Right ventricle myocardium superior (tissue), 1 donor: ENCODE measurements at regions not wholly inside any gene's neighbourhood (a gene's known extent, or its start where the extent isn't known, plus 50 kb on each side); places are given as distances from the start of the nearest gene placed in this dataset.
"Not testable (repeated sequence)": the region's sequence is repeated elsewhere in the genome, so short reads cannot be mapped to it uniquely, and the experiment has no call there.

Source experiments
- ATAC-seq: fragments of 200-7000 bp; cut with Tn5 transposase; one replicate; pipeline ENCODE4 v1.9.1; 2020; ENCODE audit warnings: mild to moderate bottlenecking; ENCODE audit not compliant: poor library complexity
- DNase-seq: peaks from one replicate; pipeline ENCODE4 v3.0.0-alpha.2; 2020
- intact Hi-C: fragments of 100-400 bp; cut with DNase I; formaldehyde crosslinking; loops from one replicate; pipeline ENCODE4 v1.11.2; 2022
- donor health status: DM: no; HTN: yes; CAD: no; lungs with severe emphysema.

- ATAC-seq: no peak
- no peak for DNase-seq
- intact Hi-C loops: no loop called here
Measured at GRCh38 chr3:87550892-87551291, 274.5 kb upstream of the POU1F1 start.

- DNase-seq (no peak), ATAC-seq (no peak)
- intact Hi-C loops: no loop called here
Measured at GRCh38 chr3:87549208-87549607, 272.8 kb upstream of the POU1F1 start.

GRCh38 chr3:87548271-87548670 lies 271.9 kb upstream of the POU1F1 start:
- ATAC-seq: no peak
- intact Hi-C loops: no loop called here
- no peak for DNase-seq

GRCh38 chr3:87546216-87546615 lies 269.8 kb upstream of the POU1F1 start:
- DNase-seq (no peak), ATAC-seq (no peak)
- intact Hi-C loops: no loop called here

GRCh38 chr3:87543408-87543807 lies 267.0 kb upstream of the POU1F1 start:
- intact Hi-C loops, ATAC-seq, DNase-seq: not testable (repeated sequence)

GRCh38 chr3:87541723-87542122 lies 265.3 kb upstream of the POU1F1 start:
- ATAC-seq: no peak
- DNase-seq: no peak
- intact Hi-C loops: no loop called here

- DNase-seq, ATAC-seq, intact Hi-C loops: not testable (repeated sequence)
Measured at GRCh38 chr3:87538722-87539121, 262.3 kb upstream of the POU1F1 start.

- intact Hi-C loops: no loop called here
- no peak for DNase-seq
- no peak for ATAC-seq
Measured at GRCh38 chr3:87509401-87509800, 233.0 kb upstream of the POU1F1 start.

- DNase-seq (no peak), ATAC-seq (no peak)
- intact Hi-C loops: no loop called here
Measured at GRCh38 chr3:87508921-87509320, 232.5 kb upstream of the POU1F1 start.

GRCh38 chr3:87507753-87508152 lies 231.4 kb upstream of the POU1F1 start:
- DNase-seq (no peak), ATAC-seq (no peak)
- intact Hi-C loops: no loop called here

GRCh38 chr3:87503900-87504498 lies 227.6 kb upstream of the POU1F1 start:
- intact Hi-C loops: no loop called here
- no peak for DNase-seq
- no peak for ATAC-seq

GRCh38 chr3:87501076-87501475 lies 224.7 kb upstream of the POU1F1 start:
- intact Hi-C loops: no loop called here
- ATAC-seq: no peak
- DNase-seq: no peak

- ATAC-seq (no peak), DNase-seq (no peak)
- intact Hi-C loops: no loop called here
Measured at GRCh38 chr3:87498358-87499080, 222.1 kb upstream of the POU1F1 start.

GRCh38 chr3:87495938-87496337 lies 219.6 kb upstream of the POU1F1 start:
- no peak for DNase-seq
- intact Hi-C loops: no loop called here
- no peak for ATAC-seq

- ATAC-seq (no peak), DNase-seq (no peak)
- intact Hi-C loops: no loop called here
Measured at GRCh38 chr3:87494264-87494663, 217.9 kb upstream of the POU1F1 start.

- intact Hi-C loops: no loop called here
- no peak for DNase-seq
Measured at GRCh38 chr3:87491843-87492242, 215.5 kb upstream of the POU1F1 start.

GRCh38 chr3:87489892-87490291 lies 213.5 kb upstream of the POU1F1 start:
- ATAC-seq (no peak), DNase-seq (no peak)
- intact Hi-C loops: no loop called here

More at GRCh38 chr3:87491843-87492242, 215.5 kb upstream of the POU1F1 start:
- ATAC-seq: no peak

- DNase-seq (no peak), ATAC-seq (no peak)
- intact Hi-C loops: no loop called here
Measured at GRCh38 chr3:87488765-87489164, 212.4 kb upstream of the POU1F1 start.

GRCh38 chr3:87486635-87487034 lies 210.3 kb upstream of the POU1F1 start:
- ATAC-seq, DNase-seq, intact Hi-C loops: not testable (repeated sequence)

- DNase-seq (no peak), ATAC-seq (no peak)
- intact Hi-C loops: no loop called here
Measured at GRCh38 chr3:87486115-87486514, 209.7 kb upstream of the POU1F1 start.

- intact Hi-C loops: no loop called here
- DNase-seq (no peak), ATAC-seq (no peak)
Measured at GRCh38 chr3:87478716-87479115, 202.3 kb upstream of the POU1F1 start.
